ENCODE measurements at regions not wholly inside any gene's neighbourhood (a gene's known extent, or its start where the extent isn't known, plus 50 kb on each side); places are given as distances from the start of the nearest gene placed in this dataset.

GRCh38 chr4:10288830-10289537, 168.2 kb downstream of the ZNF518B start:
- TF ChIP-seq, protein P1, sequence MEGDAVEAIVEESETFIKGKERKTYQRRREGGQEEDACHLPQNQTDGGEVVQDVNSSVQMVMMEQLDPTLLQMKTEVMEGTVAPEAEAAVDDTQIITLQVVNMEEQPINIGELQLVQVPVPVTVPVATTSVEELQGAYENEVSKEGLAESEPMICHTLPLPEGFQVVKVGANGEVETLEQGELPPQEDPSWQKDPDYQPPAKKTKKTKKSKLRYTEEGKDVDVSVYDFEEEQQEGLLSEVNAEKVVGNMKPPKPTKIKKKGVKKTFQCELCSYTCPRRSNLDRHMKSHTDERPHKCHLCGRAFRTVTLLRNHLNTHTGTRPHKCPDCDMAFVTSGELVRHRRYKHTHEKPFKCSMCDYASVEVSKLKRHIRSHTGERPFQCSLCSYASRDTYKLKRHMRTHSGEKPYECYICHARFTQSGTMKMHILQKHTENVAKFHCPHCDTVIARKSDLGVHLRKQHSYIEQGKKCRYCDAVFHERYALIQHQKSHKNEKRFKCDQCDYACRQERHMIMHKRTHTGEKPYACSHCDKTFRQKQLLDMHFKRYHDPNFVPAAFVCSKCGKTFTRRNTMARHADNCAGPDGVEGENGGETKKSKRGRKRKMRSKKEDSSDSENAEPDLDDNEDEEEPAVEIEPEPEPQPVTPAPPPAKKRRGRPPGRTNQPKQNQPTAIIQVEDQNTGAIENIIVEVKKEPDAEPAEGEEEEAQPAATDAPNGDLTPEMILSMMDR (IDR thresholded peaks at IDR 0.05; ENCODE audit: low read depth, low read length, missing control alignments), result no peak
- DNase-seq (ENCODE audit: low read depth), result no peak
- no peak overlapping the region for H3K4me3 ChIP-seq (ENCODE audit: low read depth, low read length)

- TF ChIP-seq, protein P1 (IDR thresholded peaks at IDR 0.05; ENCODE audit: low read depth, low read length, missing control alignments), result no peak
- DNase-seq (ENCODE audit: low read depth), result no peak
- no peak overlapping the region for H3K4me3 ChIP-seq (ENCODE audit: low read depth, low read length)
These were observed 168.4 kb upstream of the WDR1 start for GRCh38 chr4:10285028-10285427.

DNA sequence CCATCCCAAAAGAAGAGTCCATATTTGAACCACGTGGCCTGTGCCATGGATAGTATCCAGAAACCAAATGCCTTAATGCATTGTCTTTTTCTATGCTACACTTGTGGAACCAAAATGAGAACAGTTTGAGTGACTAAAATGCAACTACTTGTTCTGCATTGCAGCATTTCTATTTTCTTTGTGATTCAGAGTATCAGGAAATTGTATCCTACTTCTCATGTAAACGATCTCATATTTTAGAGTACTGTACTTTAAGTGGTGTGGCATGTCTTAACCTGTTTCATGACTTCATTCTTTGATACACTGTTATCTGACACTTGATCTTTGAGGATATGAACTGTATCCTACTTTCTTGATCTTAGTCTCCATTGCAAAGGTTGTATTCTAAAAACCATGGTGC, 167.2 kb upstream of the WDR1 start:
- no peak for DNase-seq (ENCODE audit: low read depth)
- H3K4me3 ChIP-seq (ENCODE audit: low read depth, low read length), result no peak overlapping the region
- TF ChIP-seq, protein P1 (IDR thresholded peaks at IDR 0.05; ENCODE audit: low read depth, low read length, missing control alignments), result no peak

DNA sequence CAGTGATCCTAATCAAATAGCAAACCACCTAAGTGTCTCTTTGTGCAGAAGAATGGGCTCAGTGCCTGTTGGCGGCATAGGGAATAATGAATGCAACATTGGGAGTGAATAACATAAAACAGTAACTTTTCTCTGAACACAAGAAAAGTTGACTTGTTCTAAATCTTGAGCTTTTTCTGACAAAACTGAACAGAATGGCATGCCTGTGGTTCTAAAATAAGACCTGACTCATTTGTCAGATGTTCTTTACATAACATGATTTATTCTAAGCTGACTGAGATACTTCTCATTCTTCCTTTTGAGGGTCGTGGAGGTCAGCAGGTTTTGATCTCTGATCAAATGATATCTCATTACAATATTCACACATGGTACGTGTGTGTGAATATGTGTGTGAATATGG, 165.4 kb upstream of the WDR1 start:
- no peak for DNase-seq (ENCODE audit: low read depth)
- TF ChIP-seq, protein P1 (IDR thresholded peaks at IDR 0.05; ENCODE audit: low read depth, low read length, missing control alignments), result no peak
- H3K4me3 ChIP-seq (ENCODE audit: low read depth, low read length), result no peak overlapping the region

DNA sequence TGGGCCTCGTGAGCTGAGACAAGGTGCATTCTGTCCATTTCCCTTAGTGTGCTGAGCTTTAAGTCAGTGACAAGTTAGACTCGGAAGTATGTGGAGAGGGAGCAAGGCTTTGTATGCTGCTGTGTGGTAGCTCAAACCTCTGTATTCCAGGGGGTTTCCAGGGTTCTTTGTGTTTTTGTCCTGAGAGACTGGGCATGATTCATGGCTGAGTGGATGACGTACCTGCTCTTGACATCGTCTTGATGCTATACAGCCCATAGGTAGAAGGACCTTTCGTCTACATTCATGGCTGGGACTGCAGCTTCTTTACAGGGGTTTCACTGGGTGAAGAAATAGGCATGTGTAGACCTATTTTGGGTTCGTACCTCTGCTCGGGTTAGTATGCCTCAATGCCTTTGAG, 162.7 kb upstream of the WDR1 start:
- TF ChIP-seq, protein P1 (IDR thresholded peaks at IDR 0.05; ENCODE audit: low read depth, low read length, missing control alignments), result no peak

DNA sequence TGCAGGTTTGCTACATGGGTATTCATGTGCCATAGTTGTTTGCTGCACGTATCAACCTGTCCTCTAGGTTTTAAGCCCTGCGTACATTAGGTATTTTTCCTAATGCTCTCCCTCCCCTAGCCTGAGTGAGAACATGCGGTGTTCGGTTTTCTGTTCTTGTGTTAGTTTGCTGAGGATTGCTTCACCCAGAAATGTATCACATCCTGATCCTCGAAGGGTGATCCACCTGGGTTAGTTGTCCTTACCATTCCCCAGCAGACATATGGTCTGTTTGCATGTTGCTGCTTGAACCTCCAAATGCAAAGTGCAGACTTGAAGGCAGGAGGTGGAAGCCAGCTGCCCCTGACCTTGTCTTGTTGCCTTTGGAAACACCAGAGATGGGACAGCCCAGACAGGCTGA, 161.5 kb upstream of the WDR1 start:
- no peak for DNase-seq (ENCODE audit: low read depth)
- no peak overlapping the region for H3K4me3 ChIP-seq (ENCODE audit: low read depth, low read length)
- TF ChIP-seq, protein P1 (IDR thresholded peaks at IDR 0.05; ENCODE audit: low read depth, low read length, missing control alignments), result no peak

More for the DNA sequence above, 162.7 kb upstream of the WDR1 start:
- no peak overlapping the region for H3K4me3 ChIP-seq (ENCODE audit: low read depth, low read length)
- DNase-seq (ENCODE audit: low read depth), result no peak

GRCh38 chr4:10276152-10276551, 159.6 kb upstream of the WDR1 start:
- TF ChIP-seq, protein P1 (IDR thresholded peaks at IDR 0.05; ENCODE audit: low read depth, low read length, missing control alignments), result no peak
- no peak for DNase-seq (ENCODE audit: low read depth)
- no peak overlapping the region for H3K4me3 ChIP-seq (ENCODE audit: low read depth, low read length)

Data from GM12864 (cell line).